ENCODE measurements at regions not wholly inside any gene's neighbourhood (a gene's known extent, or its start where the extent isn't known, plus 50 kb on each side); places are given as distances from the start of the nearest gene placed in this dataset.

GRCh38 chr2:12005886-12006681 is 259.7 kb downstream of the LPIN1 start:
- DNase-seq (ENCODE audit: low read depth): no peak
- no peak for TF ChIP-seq CTCF (IDR thresholded peaks at IDR 0.05; ENCODE audit: insufficient read depth, low read length)
- no peak overlapping the region for H3K4me3 ChIP-seq (ENCODE audit: low read depth, low read length)

GRCh38 chr2:12006850-12007249 is 260.4 kb downstream of the LPIN1 start:
- peak; percentile 24 for DNase-seq (ENCODE audit: low read depth)
- no peak overlapping the region for H3K4me3 ChIP-seq (ENCODE audit: low read depth, low read length)
- no peak for TF ChIP-seq CTCF (IDR thresholded peaks at IDR 0.05; ENCODE audit: insufficient read depth, low read length)

DNA sequence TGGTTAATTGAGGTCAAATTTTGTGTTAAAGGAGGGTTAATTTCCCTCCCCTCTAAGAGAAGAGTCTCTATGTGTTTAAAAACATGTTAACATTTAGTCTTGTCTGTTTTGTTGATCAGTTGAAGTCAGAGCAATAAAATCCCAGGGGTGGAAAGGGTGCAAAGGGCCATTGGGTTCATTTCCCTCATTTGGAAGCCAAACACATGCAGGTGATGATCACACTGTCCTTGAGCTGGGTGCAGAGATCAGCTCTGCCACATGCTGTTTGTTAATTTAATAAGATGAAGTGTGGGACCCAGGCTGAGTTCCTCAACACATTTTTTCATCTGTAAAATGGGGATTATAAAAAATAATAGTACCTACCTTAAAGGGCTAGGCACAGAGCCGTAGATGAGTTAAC is 260.9 kb downstream of the LPIN1 start:
- no peak overlapping the region for H3K4me3 ChIP-seq (ENCODE audit: low read depth, low read length)
- no peak for TF ChIP-seq CTCF (IDR thresholded peaks at IDR 0.05; ENCODE audit: insufficient read depth, low read length)
- no peak for DNase-seq (ENCODE audit: low read depth)

- DNase-seq (ENCODE audit: low read depth): no peak
- H3K4me3 ChIP-seq (ENCODE audit: low read depth, low read length): no peak overlapping the region
- no peak for TF ChIP-seq CTCF (IDR thresholded peaks at IDR 0.05; ENCODE audit: insufficient read depth, low read length)
These were observed 262.1 kb downstream of the LPIN1 start for GRCh38 chr2:12008425-12009061.

DNA sequence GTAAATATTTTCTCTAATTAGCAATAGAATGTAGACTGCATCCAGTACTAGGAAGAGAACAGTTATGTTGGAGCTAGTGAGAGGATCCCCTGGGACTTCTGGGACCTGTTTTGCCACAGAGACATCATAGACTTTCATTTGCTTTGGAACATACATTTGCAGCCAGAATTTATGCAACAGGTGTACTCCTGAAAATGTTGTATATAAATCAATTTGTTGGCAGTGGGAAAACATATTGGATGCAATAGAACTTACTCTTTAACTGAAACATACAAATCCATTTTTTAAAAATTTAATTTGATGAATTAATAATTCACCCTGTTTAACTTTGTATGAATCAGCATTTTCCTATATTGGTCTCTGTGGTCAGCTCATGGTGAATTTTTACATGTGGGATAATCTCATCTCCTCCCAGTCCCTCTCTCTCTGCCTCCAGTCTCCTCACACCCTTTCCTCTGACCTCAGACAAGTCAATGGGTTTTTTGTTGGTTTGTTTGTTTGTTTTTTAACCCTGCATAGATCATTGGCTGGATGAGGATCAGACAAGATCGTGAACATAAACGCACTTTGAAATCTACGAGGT is 263.0 kb downstream of the LPIN1 start:
- TF ChIP-seq CTCF (IDR thresholded peaks at IDR 0.05; ENCODE audit: insufficient read depth, low read length): no peak
- H3K4me3 ChIP-seq (ENCODE audit: low read depth, low read length): no peak overlapping the region
- DNase-seq (ENCODE audit: low read depth): no peak

DNA sequence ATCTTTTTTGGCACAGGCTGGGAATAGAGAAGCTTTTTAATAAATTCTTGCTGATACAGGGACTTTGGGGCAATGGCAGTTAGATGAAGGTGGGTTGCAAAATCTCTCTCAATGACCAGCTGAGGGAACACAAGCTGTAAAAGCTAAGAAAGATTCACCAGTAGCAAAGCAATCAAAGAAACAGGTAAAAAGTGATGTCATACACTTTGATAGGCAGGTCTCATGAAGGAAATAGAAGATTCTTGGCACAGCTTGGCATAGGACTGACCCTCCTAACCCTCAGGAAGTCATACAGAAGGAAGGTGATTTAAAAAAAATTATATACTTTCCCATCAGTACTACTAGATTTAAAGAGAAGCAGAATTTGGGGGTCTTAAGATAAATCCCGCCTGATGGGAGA is 263.6 kb downstream of the LPIN1 start:
- H3K4me3 ChIP-seq (ENCODE audit: low read depth, low read length): no peak overlapping the region
- DNase-seq (ENCODE audit: low read depth): no peak
- no peak for TF ChIP-seq CTCF (IDR thresholded peaks at IDR 0.05; ENCODE audit: insufficient read depth, low read length)
